ENCODE measurements at regions not wholly inside any gene's neighbourhood (a gene's known extent, or its start where the extent isn't known, plus 50 kb on each side); places are given as distances from the start of the nearest gene placed in this dataset.

- no peak for DNase-seq (ENCODE audit: low read depth)
Measured at GRCh38 chr10:10460451-10460850, 557.2 kb upstream of the CELF2 start.

DNA sequence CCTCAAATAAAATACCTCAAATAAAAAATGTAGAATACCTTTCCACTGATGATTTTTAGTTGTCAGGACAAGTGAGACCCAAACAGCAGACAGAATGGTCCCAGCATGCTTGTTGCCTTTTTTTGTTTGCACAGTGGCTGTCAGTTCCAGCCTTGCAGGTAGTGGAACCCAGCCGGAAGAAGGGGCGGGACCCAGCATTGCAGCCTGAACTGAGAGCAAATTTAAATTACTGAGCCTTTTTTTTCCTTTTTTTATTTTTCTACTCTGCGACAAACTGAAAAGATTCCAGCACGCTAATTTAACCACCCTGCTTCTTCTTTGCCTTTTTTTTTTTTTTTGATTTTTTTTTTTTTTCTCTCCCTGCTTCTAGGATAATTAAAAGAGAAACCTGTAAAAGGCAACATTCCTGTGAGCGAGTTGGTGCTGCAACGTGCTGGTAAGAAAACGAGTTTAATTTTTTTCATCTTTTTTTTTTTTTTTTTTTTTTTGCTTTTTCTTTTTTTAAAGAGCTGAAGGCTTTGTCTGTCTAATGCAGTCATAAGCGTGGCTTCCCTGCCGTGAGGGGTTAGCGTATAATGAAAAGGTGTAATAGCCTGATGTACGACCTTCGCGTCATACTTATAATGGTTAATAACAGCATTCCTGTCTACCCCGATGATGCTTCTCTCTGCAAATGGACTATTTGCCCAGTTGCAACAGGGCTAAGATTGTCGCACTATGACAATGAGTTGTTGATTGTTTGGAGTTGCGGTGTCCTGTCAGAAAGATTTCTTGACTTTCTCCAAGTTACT lies 555.3 kb upstream of the CELF2 start:
- DNase-seq (ENCODE audit: low read depth) = no peak

DNA sequence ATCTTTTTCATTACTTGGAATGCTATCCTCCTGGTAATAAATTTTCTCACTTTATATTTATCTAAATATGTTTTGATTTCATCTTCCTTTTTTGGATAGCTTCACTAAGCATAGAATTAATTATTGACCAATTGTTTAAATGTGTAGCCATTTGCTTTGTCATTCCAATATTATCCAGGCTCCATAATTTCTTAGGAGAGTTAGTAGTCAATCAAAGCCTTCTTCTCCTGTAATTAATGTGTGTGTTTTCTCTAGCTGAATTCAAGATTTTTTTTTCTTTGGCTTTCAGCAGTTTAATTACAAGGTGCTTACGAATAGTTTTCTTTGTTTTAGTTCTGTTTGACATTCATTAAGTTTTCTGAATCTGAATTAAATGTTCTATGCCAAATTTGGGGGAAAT lies 545.9 kb upstream of the CELF2 start:
- no peak for DNase-seq (ENCODE audit: low read depth)

DNA sequence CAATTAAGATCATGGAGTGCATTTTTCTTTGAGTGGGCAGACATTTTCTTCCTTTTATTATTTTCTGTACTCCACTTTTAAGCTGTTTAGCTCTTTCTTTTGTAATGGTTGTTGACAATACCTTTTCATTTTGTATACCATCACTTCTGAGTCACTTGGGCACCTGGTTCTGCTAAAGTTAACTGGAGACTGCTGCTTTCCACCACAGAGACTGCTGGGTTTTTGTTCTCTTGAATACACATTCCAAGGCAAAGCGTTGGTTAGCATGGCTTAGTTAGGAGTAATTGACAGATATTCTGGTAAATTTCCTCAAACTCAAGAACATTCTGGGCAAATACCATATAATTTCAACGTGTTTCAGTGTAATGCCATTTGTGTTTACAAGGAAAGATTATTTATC lies 541.9 kb upstream of the CELF2 start:
- no peak for DNase-seq (ENCODE audit: low read depth)

GRCh38 chr10:10477844-10478243 lies 539.8 kb upstream of the CELF2 start:
- no peak for DNase-seq (ENCODE audit: low read depth)

GRCh38 chr10:10479465-10479864 lies 538.2 kb upstream of the CELF2 start:
- DNase-seq (ENCODE audit: low read depth) = no peak

DNA sequence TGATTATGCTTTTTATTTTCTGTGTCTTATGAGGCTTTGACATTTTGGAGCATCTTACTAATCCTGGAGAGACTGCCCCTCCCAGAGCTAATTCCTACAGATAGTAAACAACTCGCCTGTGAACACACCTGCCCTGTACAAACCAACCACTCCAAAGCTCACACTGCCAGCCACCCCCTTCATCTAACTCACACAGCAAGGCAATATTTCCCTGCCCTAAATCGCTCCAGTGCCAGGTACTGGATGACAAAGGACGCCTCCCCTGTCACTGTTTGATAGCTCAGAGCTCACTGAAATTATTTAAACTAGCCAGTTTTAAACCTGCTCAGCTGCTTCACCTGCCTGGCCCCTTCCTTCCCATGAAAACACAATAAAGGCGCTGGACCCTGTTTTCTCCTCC lies 535.1 kb upstream of the CELF2 start:
- DNase-seq (ENCODE audit: low read depth) = no peak

- no peak for DNase-seq (ENCODE audit: low read depth)
Measured at GRCh38 chr10:10489076-10489475, 528.6 kb upstream of the CELF2 start.

DNA sequence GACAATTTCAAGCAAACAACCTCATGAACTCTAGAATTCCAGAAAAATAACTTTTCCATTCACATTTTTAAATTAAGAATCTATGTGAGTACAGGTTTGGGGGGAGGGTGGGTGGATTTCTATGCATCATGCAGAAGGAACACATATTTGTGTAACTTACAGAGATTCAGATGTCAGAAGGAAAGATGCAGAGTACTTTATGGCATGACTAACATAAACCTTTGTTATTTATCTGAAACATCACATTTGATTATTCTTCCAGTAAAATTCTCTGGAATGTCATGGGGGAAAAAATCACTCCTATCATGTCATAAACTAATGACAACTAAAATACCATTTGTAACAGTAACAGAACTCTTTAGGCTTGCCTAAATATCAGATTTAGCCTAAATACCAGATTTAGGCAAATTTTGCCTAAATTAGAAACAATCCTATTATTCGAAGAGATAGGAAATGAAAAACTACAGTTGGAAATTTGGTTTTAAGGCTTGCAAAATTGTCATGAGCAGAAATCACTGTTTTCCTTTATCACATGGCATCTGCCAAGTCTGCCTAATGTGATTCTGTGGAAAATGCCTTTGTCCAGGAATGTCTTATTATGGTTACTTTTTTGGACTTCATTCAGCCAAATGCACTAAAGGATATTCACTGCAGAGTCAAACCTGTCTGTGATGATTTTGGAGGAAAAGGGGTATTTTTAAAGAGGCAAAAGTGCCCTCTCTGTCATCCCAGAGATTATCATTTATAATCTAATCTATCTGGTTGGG lies 527.7 kb upstream of the CELF2 start:
- DNase-seq (ENCODE audit: low read depth) = peak; percentile 10

DNA sequence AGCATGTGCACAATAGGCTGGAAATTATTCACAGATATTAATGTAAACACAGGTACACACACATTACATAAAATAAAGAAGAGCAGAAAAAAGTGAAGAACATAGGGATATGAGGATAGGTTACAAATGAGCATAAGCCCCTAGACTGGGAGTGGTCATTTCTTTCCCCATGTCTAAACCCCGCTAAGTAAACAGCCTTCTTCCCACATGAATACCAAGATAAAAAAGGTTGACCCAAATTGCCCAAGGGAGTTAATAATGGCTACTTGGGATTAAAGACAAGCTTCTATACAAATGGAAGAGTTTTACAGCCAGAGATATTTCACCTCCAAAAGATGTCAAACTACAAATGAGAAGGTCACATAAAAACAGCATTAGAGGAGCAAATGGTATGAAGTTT lies 527.1 kb upstream of the CELF2 start:
- DNase-seq (ENCODE audit: low read depth) = no peak

DNA sequence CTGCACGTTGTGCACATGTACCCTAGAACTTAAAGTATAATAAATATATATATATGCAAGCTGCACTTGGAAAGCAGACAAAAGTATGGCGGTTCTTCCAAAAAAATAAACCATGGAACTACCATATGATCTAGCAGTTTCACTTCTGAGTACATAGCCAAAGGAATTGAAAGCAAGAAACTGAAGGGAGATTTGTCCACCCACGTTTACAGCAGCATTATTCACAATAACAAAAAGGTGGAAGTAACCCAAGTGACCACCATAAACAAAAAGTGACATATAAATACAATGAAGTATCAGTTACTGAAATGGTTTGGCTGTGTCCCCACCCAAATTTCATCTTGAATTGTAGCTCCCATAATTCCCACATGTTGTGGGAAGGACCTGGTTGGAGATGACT lies 525.3 kb upstream of the CELF2 start:
- no peak for DNase-seq (ENCODE audit: low read depth)

DNA sequence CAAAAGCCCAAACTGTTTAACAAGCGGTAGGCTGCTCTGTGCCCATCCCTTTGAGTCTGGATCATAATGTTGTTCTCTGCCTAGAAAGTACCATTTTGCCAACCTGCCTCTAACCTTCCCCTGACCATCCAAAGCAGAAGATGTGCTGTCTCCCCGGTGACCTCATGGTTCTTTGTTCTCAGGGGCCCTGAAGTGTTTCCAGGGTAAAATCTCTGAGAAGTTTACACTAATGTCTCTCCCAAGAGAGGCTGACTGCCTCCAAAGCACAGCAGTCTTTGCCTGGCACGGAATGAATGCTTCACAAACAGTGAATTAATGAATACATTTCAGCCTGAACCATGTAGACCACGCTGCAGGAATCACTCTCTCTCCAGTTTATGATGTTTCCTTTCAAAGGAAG lies 523.8 kb upstream of the CELF2 start:
- no peak for DNase-seq (ENCODE audit: low read depth)

GRCh38 chr10:10497245-10497644 lies 520.4 kb upstream of the CELF2 start:
- DNase-seq (ENCODE audit: low read depth) = no peak

GRCh38 chr10:10498781-10499180 lies 518.9 kb upstream of the CELF2 start:
- peak; percentile 29 for DNase-seq (ENCODE audit: low read depth)

DNA sequence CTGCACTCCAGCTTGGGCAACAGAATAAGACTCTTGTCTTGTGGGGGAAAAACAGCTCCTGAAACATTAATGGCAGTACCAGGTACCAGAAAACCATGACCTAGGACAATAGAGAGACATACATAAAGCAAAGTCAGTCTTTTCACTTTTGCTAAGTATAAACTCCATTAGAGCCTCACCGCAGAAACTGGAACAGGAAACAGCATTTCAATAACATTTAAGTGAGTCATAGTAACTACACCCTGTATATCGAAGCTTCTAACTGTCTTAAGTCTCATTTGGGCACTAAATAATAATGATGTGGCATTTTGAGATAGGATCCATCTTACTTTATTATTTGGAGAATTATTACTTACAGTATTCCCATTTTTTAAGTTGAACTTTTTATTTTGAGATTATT lies 517.8 kb upstream of the CELF2 start:
- DNase-seq (ENCODE audit: low read depth) = peak; percentile 25

DNA sequence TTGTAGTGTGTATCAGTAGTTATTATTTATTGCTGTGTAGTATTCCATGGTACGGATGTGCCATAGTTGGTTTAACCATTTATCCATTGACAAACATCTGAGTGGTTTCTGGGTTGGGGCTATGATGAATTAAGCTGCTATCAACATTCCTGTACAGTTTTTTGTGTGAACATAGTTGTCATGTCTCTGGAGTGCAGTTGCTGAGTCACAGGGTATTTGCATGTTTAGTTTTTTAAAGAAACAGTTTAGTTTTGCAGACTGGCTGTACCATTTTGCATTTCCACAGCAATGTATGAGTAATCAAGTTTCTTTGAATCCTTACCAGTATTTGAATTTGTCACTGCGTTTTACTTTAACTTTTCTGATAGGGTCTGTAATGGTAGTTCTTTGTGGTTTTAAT lies 516.7 kb upstream of the CELF2 start:
- DNase-seq (ENCODE audit: low read depth) = peak; percentile 51

DNA sequence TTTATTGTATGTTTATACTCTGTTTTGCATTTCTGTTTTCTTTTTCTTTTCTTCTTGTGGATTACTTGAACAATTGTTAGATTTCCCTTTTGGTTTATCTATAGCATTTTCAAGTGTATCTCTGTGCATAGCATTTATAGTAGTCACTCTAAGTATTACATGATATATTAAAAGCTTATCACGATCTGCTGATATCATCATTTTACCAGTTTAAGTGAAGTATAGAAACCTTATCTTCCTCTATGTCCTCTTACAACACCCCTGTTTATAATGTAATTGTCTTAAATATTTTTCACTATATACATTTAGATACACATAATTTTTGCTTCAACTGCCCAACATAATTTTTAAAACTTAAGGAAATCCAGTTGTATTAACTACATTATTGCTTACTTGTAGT lies 513.9 kb upstream of the CELF2 start:
- DNase-seq (ENCODE audit: low read depth) = no peak

DNA sequence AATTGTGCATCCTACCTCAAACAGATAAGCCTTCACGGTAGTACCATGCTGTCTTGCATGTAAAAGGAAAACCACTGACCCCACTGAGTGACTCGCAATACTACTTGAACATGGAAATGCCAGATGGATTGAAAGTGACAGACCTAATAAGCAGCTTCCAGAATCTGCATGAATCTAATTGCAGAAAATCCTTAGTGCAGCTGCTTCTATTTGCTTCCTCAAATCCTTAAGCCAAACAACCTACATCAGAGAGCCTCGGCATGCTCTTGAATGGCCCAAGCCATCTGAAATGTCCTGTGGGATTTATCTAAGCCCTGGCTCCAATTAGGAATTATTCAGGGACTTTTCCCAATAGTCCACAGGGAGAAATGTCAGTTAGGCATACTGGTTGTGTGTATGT lies 509.5 kb upstream of the CELF2 start:
- DNase-seq (ENCODE audit: low read depth) = no peak

DNA sequence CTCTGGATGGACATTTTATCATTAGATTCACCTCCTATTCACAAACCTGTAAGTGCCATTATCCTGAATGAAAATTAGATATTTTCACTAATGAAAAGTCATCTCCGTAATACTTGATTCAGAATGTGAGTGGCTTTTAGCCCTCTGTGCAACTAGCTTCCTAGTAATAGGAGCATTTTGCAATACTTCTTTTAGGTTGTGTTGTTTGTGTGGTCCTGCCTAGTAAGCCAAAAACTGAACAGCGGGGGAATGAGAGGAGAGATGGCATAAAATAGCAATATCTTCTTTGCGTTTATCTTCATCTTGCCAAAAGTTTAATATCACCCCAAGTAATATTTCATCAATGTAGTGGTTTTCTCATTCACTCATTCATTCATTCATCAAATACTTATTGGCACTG lies 507.5 kb upstream of the CELF2 start:
- DNase-seq (ENCODE audit: low read depth) = no peak

DNA sequence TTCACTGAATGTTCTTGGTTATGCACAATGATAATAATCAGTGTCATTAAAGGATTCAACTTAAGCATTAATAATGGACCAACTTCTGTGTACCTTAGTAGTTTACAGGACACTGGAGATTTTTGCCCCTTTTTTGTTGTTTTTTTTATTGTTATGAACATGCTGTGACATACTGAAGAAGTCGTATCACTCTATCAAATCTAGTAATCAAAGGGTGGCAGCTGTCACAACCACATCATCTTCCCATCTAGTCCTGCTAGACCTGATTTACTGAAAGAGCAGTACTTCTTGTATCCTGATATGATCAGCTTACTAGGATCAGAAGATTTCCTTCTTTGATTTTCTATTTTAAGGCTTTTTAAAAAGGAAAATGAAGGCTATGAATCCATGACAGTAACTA lies 504.6 kb upstream of the CELF2 start:
- DNase-seq (ENCODE audit: low read depth) = no peak

- no peak for DNase-seq (ENCODE audit: low read depth)
Measured at GRCh38 chr10:10513898-10514297, 503.8 kb upstream of the CELF2 start.

GRCh38 chr10:10514797-10515196 lies 502.9 kb upstream of the CELF2 start:
- DNase-seq (ENCODE audit: low read depth) = no peak

DNA sequence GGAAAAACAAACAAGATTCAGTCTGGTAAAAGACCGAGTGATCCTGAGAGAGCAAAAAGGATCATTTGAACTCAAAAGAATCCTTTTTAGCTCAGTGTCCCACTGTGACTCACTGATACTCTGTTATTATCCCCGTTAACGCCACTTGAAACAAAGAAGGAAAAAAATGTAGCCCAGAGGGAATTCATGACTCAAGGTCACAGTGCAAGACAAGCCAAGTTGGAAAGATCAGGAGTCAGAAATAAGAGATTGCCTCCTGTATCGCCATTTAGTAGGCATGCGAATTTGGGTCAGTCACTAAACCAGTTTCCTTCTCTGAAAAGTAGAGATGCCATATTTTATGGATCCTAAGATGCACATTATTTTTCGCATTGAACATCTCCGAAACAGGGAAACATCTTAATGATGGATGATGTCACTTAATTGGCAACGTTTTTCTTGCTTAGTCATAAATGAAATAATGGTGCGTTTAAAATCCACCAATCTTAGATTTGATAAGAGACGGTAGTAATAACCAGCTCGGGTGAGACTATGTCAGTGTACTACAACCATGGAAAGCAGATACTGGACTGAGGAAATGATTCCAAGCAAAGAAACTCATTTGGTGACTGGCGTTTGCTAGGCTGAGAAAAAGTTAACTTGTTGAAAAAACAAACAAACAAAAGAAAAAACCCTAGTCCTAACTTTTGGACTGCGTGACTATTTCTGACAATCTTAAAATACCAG lies 502.0 kb upstream of the CELF2 start:
- no peak for DNase-seq (ENCODE audit: low read depth)
